Stomach (tissue), 8 donors: ENCODE measurements at regions not wholly inside any gene's neighbourhood (a gene's known extent, or its start where the extent isn't known, plus 50 kb on each side); places are given as distances from the start of the nearest gene placed in this dataset.

Source experiments
- DNase-seq, 2 donors: peaks; one replicate each; pipeline versions ENCODE4 v3.0.0 to v3.0.0-alpha.2; 2013 to 2019
- H3K27ac ChIP-seq, 5 donors: fragments of 200-600 bp in 4 of 5; sonication (generic) in 4 of 5; one replicate each; pipeline ENCODE4 v1.5.1; 2013 to 2019; ENCODE audit warnings: mild to moderate bottlenecking in 1 of 5, moderate library complexity in 1 of 5
- H3K27me3 ChIP-seq, 3 donors: fragments of 200-600 bp; sonication (generic); one replicate each; pipeline ENCODE4 v1.5.1; 2017 to 2019; ENCODE audit warnings: mixed run types in 1 of 3
- H3K36me3 ChIP-seq, 4 donors: fragments of 200-600 bp; sonication (generic); 1 replicate in 3 of 4; 2 replicates in 1 of 4; pipeline ENCODE4 v1.5.1; 2016 to 2019
- H3K4me1 ChIP-seq, 4 donors: fragments of 200-600 bp; sonication (generic); one replicate each; pipeline ENCODE4 v1.5.1; 2016 to 2019
- H3K4me3 ChIP-seq, 4 donors: fragments of 200-600 bp; sonication (generic) in 3 of 4; one replicate each; pipeline ENCODE4 v1.5.1; 2016 to 2019; ENCODE audit warnings: mild to moderate bottlenecking in 1 of 4
- H3K9me3 ChIP-seq, 4 donors: fragments of 200-600 bp; sonication (generic); one replicate each; pipeline ENCODE4 v1.5.1; 2016 to 2019
- CTCF ChIP-seq, 7 experiments: fragments of 450-650 bp in 4 of 7; fragments of 200-600 bp in 3 of 7; sonication (generic) in 3 of 7; IDR thresholded peaks; one replicate each; pipeline ENCODE4 v1.5.1; 2016 to 2019; ENCODE audit warnings: antibody characterized with exemption in 7 of 7, control low read depth in 2 of 7, mild to moderate bottlenecking in 1 of 7
- EP300 ChIP-seq: sonication (generic); formaldehyde crosslinking; IDR thresholded peaks from one replicate; pipeline ENCODE4 v1.6.1; 2017; ENCODE audit warnings: antibody characterized with exemption
- POLR2A ChIP-seq, 4 donors: fragments of 450-650 bp; IDR thresholded peaks; one replicate each; pipeline ENCODE4 v1.6.1; 2016; ENCODE audit warnings: antibody characterized with exemption in 4 of 4, control low read depth in 2 of 4, mild to moderate bottlenecking in 1 of 4, moderate library complexity in 1 of 4
- POLR2AphosphoS5 ChIP-seq, 3 donors: sonication (generic); formaldehyde crosslinking; IDR thresholded peaks; one replicate each; pipeline ENCODE4 v1.6.1; 2016; ENCODE audit warnings: antibody characterized with exemption in 3 of 3
- WGBS, 5 donors: extraction: QIAGEN DNeasy Blood & Tissue Kit in 3 of 5; methylation state at CpG; one replicate each; pipeline versions ENCODE4 v1.1.5 to v1.1.7; 2013 to 2018; 5-methylcytosine and 5-hydroxymethylcytosine counted together
- intact Hi-C: fragments of 100-400 bp; cut with DNase I; formaldehyde crosslinking; loops from one replicate; pipeline ENCODE4 v1.15.1; 2023; ENCODE audit warnings: low total_unique reads
- donor health status: healthy with polysubstance abuse.
- donor health status: Bipolar disorder and iron deficiency.
- donor health status: healthy.

GRCh38 chr7:159227433-159227832 is 82.8 kb upstream of the VIPR2 start:
- WGBS, 5 donors: 47 to 70% (median 63%) methylated on average over 5 of the region's 5 CpGs
- Histone ChIP-seq H3K27ac (no peak overlapping the region), H3K27me3 (no peaks in the 10 kb centered on the region), H3K4me3 (no peak overlapping the region), H3K36me3 (no peaks in the 10 kb centered on the region), H3K9me3 (no peaks in the 10 kb centered on the region), H3K4me1 (peaks cover 0 to 15% (median 0%) of the 10 kb centered on the region in 4 donors)
- TF ChIP-seq EP300: no peak
- peak in 1 of 3 donors; percentile 37 for TF ChIP-seq POLR2AphosphoS5 (IDR thresholded peaks at IDR 0.05)
- peak in 1 of 2 donors; percentile 31 for DNase-seq
- intact Hi-C loops: no loop called here

GRCh38 chr7:159226011-159226702 is 81.5 kb upstream of the VIPR2 start:
- TF ChIP-seq CTCF (IDR thresholded peaks at IDR 0.05): no peak
- no peak for TF ChIP-seq POLR2A (IDR thresholded peaks at IDR 0.05)
- no peak for TF ChIP-seq POLR2AphosphoS5 (IDR thresholded peaks at IDR 0.05)
- TF ChIP-seq EP300: no peak
- DNase-seq: no peak
- Histone ChIP-seq H3K9me3 (no peaks in the 10 kb centered on the region), H3K36me3 (no peaks in the 10 kb centered on the region), H3K27ac (no peak overlapping the region), H3K4me1 (peaks cover 0 to 15% (median 0%) of the 10 kb centered on the region in 4 donors), H3K27me3 (no peaks in the 10 kb centered on the region), H3K4me3 (no peak overlapping the region)
- intact Hi-C loops: no loop called here
- 75 to 85% (median 79%) methylated on average over 6 of the region's 6 CpGs for WGBS, 5 donors

- no peaks in the 10 kb centered on the region for H3K4me1 ChIP-seq
- DNase-seq: no peak
- no peaks in the 10 kb centered on the region for H3K9me3 ChIP-seq
- no peak for TF ChIP-seq POLR2AphosphoS5 (IDR thresholded peaks at IDR 0.05)
- TF ChIP-seq CTCF (IDR thresholded peaks at IDR 0.05): no peak
- TF ChIP-seq EP300: no peak
- TF ChIP-seq POLR2A (IDR thresholded peaks at IDR 0.05): no peak
- H3K36me3 ChIP-seq: no peaks in the 10 kb centered on the region
- no peak overlapping the region for H3K4me3 ChIP-seq
- no peak overlapping the region for H3K27ac ChIP-seq
- H3K27me3 ChIP-seq: no peaks in the 10 kb centered on the region
- 66 to 85% (median 71%) methylated on average over 7 of the region's 7 CpGs for WGBS, 5 donors
- intact Hi-C loops: no loop called here
Observed at GRCh38 chr7:159218607-159219006, 73.9 kb upstream of the VIPR2 start.

GRCh38 chr7:159218170-159218569 is 73.5 kb upstream of the VIPR2 start:
- no peak for TF ChIP-seq CTCF (IDR thresholded peaks at IDR 0.05)
- no peak for TF ChIP-seq POLR2AphosphoS5 (IDR thresholded peaks at IDR 0.05)
- TF ChIP-seq EP300: no peak
- no peak for TF ChIP-seq POLR2A (IDR thresholded peaks at IDR 0.05)
- Histone ChIP-seq H3K27me3 (no peaks in the 10 kb centered on the region), H3K9me3 (no peaks in the 10 kb centered on the region), H3K27ac (no peak overlapping the region), H3K36me3 (no peaks in the 10 kb centered on the region), H3K4me3 (no peak overlapping the region), H3K4me1 (no peaks in the 10 kb centered on the region)
- intact Hi-C loops: no loop called here
- 58 to 80% (median 63%) methylated on average over 1 of the region's 1 CpG for WGBS, 5 donors
- DNase-seq: no peak

- WGBS, 5 donors: 85 to 98% (median 89%) methylated on average over 4 of the region's 4 CpGs
- no peaks in the 10 kb centered on the region for H3K9me3 ChIP-seq
- H3K4me3 ChIP-seq: no peak overlapping the region
- peaks cover 0 to 14% (median 3%) of the 10 kb centered on the region in 4 donors for H3K4me1 ChIP-seq
- no peaks in the 10 kb centered on the region for H3K27me3 ChIP-seq
- DNase-seq: no peak
- no peak overlapping the region for H3K27ac ChIP-seq
- TF ChIP-seq CTCF (IDR thresholded peaks at IDR 0.05) (no peak), EP300 (no peak), POLR2AphosphoS5 (IDR thresholded peaks at IDR 0.05) (no peak), POLR2A (IDR thresholded peaks at IDR 0.05) (no peak)
- intact Hi-C loops: no loop called here
- no peaks in the 10 kb centered on the region for H3K36me3 ChIP-seq
Observed at GRCh38 chr7:159215076-159215475, 70.4 kb upstream of the VIPR2 start.
